HG03442 (cell line): ENCODE measurements at regions not wholly inside any gene's neighbourhood (a gene's known extent, or its start where the extent isn't known, plus 50 kb on each side); places are given as distances from the start of the nearest gene placed in this dataset.
"Not testable (repeated sequence)": the region's sequence is repeated elsewhere in the genome, so short reads cannot be mapped to it uniquely, and the experiment has no call there.

Experiments
- ATAC-seq: cut with Tn5 transposase; IDR thresholded peaks from one replicate; pipeline ENCODE4 v1.9.1; 2021; ENCODE audit warnings: mild to moderate bottlenecking, moderate library complexity; ENCODE audit not compliant: unreplicated experiment

DNA sequence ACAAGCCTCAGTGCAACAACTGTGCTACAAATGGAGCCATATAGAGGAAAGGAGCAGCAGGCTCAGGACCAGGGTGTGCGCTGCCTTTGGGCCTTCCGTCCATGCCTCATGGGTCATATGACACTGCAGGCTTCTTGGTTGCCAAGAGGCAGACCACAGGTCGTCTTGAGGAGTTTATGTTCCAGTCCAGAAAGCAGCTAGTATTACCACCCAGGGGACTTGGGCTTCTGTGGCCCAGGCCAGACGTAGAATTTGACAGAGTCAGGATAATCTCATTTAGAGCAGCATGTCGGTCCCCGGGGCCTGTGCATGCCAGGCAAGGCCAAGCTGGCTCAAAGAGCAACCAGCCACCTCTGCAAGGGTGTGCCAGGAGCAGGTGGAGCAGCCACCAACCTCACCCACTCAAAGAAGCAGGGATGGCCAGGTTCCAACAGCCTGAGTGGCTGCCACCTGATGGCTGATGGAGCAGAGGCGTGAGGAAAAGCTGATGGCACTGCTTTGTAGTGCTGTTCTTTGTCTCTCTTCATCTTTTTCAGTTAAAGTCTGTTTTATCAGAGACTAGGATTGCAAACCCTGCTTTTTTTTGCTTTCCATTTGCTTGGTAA, 109.1 kb downstream of the CCDC74A start:
- not testable (repeated sequence) for ATAC-seq

GRCh38 chr2:131639001-131639620, 111.4 kb downstream of the CCDC74A start:
- not testable (repeated sequence) for ATAC-seq

DNA sequence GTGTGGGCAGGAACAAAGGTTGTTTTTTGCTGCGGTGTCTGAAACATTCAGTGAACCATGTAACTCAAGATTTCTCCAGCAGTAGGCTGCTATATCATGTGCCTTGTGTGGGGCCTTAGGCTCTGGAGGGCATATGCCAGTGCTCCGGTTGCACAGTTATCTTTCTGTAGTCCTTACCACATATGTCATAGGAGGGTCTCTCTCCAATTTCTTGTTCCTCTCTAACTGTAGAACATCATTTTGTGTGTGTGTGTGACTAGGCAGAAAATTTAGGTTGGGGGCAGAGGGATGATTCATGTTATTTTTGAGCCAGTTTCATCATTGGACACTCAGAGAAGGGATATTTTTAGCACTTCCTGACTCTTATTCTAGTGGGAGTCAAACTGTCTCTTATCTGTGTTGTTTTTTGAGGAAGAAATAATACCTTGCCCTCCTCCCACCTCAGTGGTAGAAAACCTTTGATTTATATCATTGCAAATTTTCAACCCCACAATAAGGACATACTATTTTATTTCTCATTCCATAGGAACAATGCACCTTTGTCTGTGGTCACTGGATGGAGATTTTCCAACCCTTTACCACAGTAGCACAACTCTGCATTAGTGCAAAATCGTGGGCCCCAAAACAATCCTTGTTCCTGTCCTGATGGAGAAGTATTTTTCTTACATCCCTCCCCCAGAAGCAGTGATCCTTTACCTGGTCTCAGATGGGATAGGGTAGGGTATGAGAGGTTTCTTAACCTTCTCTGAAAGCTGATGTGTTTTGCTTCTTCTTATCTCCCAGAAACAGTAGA, 113.9 kb downstream of the CCDC74A start:
- ATAC-seq, result no peak

DNA sequence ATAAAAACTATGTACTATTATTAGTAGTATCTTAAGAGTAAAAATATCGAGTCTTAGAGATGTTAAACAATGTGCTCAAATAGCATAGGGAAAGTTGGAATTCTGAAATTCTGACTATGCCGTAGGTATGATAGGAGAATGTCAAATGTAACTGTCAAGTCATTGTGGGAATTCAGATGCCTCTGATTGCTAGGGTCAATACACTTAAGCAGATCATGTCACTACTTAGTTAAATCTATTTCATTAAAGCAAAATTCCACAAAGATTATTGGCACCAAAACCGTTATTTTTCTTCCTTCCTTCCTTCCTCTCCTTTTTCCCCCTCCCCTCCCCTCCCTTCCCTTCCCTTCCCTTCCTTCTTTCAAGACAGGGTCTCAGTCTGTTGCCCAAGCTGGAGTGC, 115.5 kb downstream of the CCDC74A start:
- ATAC-seq, result not testable (repeated sequence)

DNA sequence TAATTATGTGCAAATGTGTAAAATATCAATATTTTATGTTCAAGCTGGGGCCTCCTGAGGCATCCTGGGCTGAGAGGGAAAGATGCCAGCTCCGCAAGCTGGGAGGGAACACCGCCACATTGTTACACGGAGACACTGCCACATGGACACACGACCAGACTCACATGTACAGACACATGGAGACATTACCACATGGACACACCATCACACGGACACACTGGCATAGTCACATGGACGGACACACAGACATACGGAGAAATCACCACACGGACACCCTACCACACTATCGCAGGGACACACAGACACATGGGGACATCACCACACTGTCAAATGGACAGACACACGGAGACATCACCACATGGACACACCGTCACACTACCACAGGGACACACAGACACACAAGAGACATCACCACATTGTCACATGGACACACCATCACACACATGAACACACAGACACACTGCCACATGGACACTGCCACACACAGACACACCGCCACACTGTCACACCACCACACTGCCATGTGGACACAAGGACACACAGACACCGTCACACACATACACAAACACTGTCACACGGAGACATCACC, 117.6 kb downstream of the CCDC74A start:
- no peak for ATAC-seq

DNA sequence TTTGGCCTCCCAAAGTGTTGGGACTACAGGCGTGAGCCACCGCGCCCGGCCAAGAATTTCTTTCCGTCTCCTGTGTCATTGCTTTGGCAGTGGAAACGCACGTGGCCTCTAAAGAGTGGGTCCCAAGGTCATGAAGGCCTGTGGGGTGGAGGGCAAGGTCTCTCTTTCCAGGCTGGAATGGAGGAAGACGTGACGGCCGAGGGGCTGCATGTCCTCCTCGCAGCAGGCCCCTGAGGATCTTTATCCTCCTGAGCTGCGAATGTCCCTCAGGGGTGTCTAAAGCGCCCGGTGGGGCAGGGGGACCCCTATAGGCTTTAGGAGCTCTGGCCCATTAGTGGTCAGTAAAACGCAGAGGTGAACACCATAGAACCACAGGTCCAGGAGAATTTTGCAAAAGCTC, 118.5 kb downstream of the CCDC74A start:
- not testable (repeated sequence) for ATAC-seq

DNA sequence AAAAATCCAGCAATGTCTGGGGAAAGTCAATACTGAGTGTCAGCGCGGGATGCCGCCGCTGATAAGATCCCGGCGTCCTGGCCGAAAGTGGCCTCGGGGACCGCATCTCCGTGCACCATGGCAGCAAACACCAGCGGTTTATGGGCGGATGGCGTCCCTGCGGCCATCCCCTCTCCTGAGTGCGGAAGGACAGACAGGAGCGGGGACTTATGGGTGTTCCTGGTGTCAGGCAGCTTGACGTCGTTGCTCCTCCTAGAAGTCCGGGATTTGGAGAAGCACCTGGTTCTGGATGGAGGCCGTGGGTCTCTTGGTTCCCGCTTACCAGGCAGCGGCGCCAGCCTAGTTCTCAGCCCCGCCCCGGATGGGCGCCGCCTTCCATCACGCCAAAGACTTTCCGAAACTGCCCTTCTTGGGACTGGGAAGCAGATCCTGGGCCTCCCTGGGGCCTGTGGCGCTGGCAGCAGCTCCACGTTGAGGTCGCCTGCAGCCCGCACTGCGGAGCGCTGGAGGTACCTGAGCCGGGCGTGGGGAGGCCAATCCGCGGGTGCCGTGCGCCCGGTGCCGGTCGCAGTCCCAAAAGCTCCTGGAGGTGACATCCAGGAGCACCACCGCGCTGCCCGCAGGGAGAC, 119.1 kb downstream of the CCDC74A start:
- ATAC-seq, result no peak

GRCh38 chr2:131648565-131648964, 120.9 kb downstream of the CCDC74A start:
- ATAC-seq, result not testable (repeated sequence)

DNA sequence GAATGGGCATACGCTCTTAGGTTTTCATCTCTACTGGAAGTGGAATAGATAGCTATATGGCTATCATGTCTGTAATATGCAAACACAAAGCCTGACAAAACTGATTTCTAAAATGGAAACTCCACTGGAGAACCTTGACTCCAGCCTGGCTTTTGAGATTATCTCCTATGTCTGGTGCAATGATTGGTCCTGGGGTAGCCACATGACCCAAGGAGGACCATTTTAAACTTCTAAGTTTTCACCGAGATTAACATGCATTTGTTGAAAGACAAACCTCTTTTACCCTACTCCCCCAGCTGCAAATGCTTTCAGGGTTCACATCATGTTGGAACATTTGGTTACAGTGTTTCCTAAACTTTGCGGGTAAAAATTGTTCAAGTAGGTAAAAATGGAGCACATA, 124.6 kb downstream of the CCDC74A start:
- not testable (repeated sequence) for ATAC-seq

DNA sequence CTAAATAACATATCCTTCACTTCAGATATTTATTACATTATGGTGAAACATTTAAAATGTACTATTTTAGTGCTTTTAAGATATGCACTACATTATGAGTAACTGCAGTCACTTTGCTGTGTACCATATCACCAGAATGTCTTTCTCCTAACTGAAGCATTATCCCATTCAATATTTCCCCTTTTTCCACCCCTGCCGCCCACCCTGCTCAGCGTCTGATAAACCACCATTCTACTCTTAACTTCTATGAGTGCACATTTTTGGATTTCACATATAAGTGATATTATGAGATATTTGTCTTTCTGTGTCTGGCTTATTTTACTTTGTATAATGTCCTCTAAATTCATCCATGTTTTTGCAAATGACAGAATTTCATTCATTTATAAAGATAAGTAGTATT, 126.4 kb downstream of the CCDC74A start:
- not testable (repeated sequence) for ATAC-seq

DNA sequence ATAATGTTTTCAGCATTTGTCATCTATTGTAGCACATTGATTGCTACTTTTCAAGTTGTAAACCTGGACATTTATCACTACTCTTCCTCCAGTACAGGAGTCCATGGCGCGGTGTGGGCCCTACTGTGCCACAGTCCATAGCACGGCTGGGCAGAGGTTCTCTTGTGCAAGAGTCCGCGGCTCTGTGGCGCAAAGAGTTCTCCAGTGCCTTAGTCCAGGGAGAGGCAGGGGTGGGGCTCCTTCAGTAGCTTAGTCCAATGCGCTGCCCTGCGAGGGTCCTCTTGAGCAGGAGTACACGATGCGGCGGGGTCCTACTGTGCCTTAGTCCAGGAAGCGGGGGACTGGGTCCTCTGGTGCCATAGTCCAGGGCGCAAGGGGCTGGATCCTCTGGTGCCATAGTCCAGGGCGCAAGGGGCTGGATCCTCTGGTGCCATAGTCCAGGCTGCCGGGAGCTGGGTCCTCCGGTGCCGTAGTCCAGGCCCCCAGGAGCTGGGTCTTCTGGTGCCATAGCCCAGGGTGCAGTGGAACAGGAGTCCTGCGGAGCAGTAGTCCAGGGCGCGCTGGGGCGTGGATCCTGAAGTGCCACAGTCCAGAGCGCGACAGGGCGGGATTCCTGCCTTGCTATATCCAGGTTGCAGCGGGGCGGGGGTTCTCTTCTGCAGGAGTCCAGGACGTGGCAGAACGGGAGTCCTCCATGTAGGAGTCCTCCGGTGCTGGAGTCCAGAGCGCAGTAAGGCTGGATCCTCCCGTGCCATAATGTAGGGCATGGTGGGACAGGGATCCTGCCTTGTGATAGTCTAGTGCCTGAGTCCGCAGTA, 129.3 kb downstream of the CCDC74A start:
- no peak for ATAC-seq

DNA sequence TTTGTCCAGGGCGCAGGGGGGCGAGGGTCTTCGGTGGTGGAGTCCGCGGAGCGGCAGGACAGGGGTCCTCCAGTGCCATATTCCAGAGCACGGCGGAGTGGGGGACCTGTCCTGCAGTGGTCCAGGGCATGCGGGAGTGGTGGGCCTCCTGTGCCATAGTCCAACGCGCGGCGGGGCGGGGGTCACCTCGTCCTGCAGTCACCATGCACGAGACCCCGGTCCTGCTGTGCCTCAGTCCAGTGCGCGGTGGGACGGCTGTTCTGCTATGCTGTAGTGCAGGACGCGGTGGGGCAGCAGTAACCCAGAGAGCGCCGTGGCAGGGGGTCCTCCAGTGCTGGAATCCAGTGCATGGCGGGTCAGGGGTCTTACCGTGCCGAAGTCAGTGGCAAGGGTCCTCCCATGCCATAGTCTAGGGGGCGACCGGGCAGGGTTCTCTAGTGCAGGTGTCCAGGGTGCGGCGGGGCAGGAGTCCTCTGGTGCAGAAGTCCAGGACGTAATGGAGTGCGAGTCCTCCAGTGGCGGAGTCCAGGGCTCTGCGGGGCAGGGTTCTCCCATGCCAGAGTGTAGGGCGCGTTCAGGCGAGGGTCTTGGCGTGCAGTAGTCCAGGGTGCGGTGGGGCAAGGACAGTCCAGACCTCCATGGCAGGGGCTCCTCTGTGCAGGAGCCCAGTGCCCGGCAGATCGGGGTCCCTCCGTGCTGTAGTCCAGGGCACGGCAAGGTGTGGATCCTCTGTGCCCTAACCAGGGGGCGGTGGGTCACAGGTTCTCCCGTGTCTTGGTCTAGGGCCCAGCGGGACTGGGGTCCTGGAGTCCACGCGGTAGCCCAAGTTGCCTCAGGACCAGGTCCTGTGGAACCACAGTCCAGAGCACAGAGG, 130.4 kb downstream of the CCDC74A start:
- no peak for ATAC-seq

DNA sequence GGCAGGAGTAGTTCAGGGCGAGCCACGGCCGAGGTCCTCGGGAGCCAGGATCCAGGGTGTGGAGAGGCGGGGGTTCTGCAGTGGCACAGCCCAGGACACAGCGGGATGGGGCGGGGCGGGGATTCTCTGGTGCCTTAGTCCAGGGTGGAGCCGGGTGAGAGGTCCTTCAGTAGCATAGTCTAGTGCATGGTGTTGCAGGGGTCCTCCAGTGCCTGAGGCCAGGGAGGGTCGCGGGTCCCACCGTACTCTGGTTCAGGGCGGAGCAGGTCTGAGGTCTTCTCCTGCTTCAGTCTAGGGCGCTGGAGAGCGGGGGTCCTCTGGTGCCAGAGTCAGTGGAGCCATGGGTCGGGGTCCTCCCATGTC, 131.1 kb downstream of the CCDC74A start:
- ATAC-seq, result no peak

DNA sequence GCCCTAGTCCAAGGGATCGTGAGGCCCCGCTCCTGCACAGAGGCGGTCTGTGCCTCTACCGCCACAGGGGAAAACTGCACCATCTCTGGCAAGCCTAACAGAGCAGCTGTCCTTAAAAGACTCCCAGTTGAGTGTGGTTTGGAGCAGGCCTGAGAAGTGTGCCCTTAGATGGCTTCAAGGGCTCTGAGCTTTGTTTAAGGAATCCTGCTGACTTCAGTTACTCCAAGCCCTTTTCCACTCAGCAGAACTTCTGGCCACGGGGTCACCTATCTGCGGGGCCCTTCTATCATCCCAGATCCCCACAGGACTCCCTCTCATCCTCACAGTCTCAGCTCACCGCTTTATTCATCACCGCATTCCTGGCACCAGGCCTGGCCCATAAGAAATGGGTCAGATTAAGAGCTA, 131.5 kb downstream of the CCDC74A start:
- no peak for ATAC-seq

DNA sequence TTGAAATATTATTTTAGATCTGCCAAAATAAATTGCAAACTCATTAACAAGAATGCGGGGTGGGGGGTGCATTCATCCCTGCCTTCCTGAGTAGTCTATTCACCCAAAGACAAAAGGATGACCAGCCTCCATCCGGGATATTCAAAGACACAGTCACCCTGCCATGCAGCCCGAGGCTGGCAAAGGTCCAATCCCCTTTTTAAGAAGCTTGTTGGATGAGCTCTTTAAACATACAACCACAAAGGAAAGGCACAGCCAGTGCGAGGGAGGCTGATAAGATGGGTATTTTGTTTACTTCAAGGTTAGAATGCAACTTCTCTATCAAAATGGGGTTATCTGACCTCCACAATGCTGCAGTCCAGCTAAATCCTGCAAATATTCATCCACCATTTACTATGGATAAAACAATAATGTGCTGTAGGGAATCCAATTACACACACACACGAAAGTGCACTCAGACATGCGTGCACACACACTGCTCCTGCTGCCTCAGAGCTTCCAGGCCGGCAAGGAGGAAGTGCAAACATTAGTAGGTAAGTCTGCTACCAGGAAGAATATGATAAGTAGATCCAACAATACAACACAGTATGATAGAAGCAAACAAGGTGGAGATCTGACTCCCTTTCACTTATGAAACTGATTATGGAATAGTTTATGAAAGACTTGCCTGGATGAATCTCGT, 133.6 kb downstream of the CCDC74A start:
- not testable (repeated sequence) for ATAC-seq

DNA sequence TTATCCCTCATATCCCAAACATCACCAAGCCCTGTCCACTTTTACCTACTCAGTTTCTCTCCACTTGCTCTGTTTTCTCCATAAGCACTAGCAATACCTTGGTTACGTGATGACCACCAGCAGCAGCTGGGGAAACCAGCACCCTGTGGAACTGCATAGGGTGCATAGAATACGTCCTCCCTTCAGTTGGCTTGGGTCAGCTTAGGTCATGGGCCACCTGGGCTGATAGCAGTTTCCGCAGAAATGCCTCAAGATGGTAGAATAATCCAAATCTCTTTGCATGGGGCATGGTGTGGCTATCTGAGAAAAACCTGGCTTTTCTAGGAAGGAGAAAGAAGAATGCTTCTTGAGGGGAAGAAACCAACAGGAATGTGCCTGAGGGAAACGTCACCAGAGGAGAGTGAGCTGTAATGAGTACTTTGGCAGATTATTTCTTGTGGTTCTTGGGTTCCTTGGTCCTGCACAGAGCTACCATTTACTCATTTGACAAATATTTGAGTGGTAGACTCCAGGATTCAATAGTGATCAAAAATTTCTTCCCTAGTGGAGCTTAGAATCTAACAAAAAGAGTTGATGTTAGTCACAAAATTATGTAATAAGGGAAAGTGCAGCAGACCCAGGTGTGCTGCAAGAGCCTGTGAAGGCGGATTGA, 134.3 kb downstream of the CCDC74A start:
- ATAC-seq, result not testable (repeated sequence)

DNA sequence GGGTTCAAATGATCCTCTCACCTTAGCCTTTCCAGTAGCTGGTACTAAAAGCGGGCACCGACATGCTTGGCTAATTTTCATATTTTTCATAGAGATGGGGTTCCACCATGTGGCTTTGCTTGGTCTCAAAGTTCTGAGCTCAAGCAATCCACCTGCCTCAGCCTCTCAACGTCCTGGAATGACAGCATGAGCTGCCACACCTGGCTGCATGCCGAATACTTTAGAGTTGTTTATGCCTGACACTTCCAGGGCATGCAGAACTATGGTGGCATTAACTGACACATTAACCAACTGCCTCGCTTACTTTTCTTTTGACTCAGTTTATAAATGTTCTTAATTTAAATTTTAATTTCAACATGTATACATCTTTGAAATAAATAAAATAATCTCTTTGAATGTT, 135.8 kb downstream of the CCDC74A start:
- ATAC-seq, result not testable (repeated sequence)

- ATAC-seq, result not testable (repeated sequence)
These were observed 138.0 kb downstream of the CCDC74A start for GRCh38 chr2:131665716-131666115.
